SK-N-SH (cell line): ENCODE measurements at regions not wholly inside any gene's neighbourhood (a gene's known extent, or its start where the extent isn't known, plus 50 kb on each side); places are given as distances from the start of the nearest gene placed in this dataset.

Source experiments
- CTCF ChIA-PET: fragments of 300-600, 350-600 bp; formaldehyde crosslinking; extraction: SDS; loops from one replicate; lab custom pipeline; 2021; lab: Yijun Ruan, JAX
- POLR2A ChIA-PET: fragments of 350-600 bp; sonication (Branson Sonifier 250); formaldehyde crosslinking; extraction: SDS; loops from one replicate; lab custom pipeline; 2020; ENCODE audit warnings: antibody characterized with exemption, inconsistent platforms; lab: Yijun Ruan, JAX
- DNase-seq: peaks from one replicate; pipeline ENCODE4 v3.0.0; 2012
- H2AFZ ChIP-seq: fragments of 200-600 bp; sonication (generic); 2 replicates; pipeline ENCODE4 v1.8.1; 2016; ENCODE audit warnings: antibody characterized with exemption, mild to moderate bottlenecking, low read depth
- H3F3A ChIP-seq: fragments of 200-600 bp; sonication (generic); replicated peaks from 2 replicates; pipeline ENCODE3; 2016; ENCODE audit warnings: antibody characterized with exemption, mild to moderate bottlenecking; ENCODE audit not compliant: insufficient read depth
- H3K27ac ChIP-seq, 2 experiments: fragments of 200-500 bp in 1 of 2; fragments of 200-600 bp in 1 of 2; sonication (Bioruptor generic) in 1 of 2; sonication (generic), shearing (Covaris generic) in 1 of 2; 2 replicates each; pipeline versions ENCODE4 v1.5.1 to v1.6.1; 2014 to 2016; ENCODE audit warnings: low read depth in 2 of 2, inconsistent platforms in 1 of 2, low read length in 1 of 2, mild to moderate bottlenecking in 1 of 2, mixed read lengths in 1 of 2
- H3K27me3 ChIP-seq: fragments of 200-600 bp; sonication (generic), shearing (Covaris generic); 2 replicates; pipeline ENCODE4 v1.6.1; 2016; ENCODE audit warnings: mixed run types; ENCODE audit not compliant: insufficient read depth
- H3K36me3 ChIP-seq, 2 experiments: fragments of 200-500 bp in 1 of 2; fragments of 200-600 bp in 1 of 2; sonication (Bioruptor generic) in 1 of 2; sonication (generic) in 1 of 2; replicated peaks in 1 of 2; 2 replicates each; pipeline versions ENCODE3 to v1.5.1; 2014 to 2016; ENCODE audit warnings: low read length in 1 of 2, mild to moderate bottlenecking in 1 of 2; ENCODE audit not compliant: insufficient read depth in 2 of 2, control insufficient read depth in 1 of 2
- H3K4me1 ChIP-seq, 2 experiments: fragments of 200-500 bp in 1 of 2; fragments of 200-600 bp in 1 of 2; sonication (Bioruptor generic) in 1 of 2; sonication (generic), shearing (Covaris generic) in 1 of 2; 2 replicates each; pipeline versions ENCODE4 v1.5.1 to v1.6.1; 2014 to 2016; ENCODE audit warnings: low read depth in 1 of 2, low read length in 1 of 2, mixed run types in 1 of 2; ENCODE audit not compliant: insufficient read depth in 2 of 2, control insufficient read depth in 1 of 2
- H3K4me2 ChIP-seq: fragments of 200-600 bp; sonication (generic), shearing (Covaris generic); 2 replicates; pipeline ENCODE4 v1.6.1; 2017; ENCODE audit warnings: mixed run types
- H3K4me3 ChIP-seq, 2 experiments: fragments of 200-500 bp in 1 of 2; fragments of 200-600 bp in 1 of 2; sonication (Bioruptor generic) in 1 of 2; sonication (generic), shearing (Covaris generic) in 1 of 2; 2 replicates each; pipeline versions ENCODE4 v1.5.1 to v1.8.1; 2014 to 2016; ENCODE audit warnings: low read depth in 2 of 2, inconsistent platforms in 1 of 2, low read length in 1 of 2, mild to moderate bottlenecking in 1 of 2, mixed read lengths in 1 of 2, moderate library complexity in 1 of 2
- H3K79me2 ChIP-seq: fragments of 200-600 bp; sonication (generic); 2 replicates; pipeline ENCODE4 v1.8.1; 2017; ENCODE audit warnings: mild to moderate bottlenecking; ENCODE audit not compliant: insufficient read depth
- H3K9ac ChIP-seq: fragments of 200-600 bp; sonication (generic); 2 replicates; pipeline ENCODE4 v1.6.1; 2017; ENCODE audit warnings: mixed run types
- H3K9me2 ChIP-seq: fragments of 200-600 bp; sonication (generic); 2 replicates; pipeline ENCODE4 v1.6.1; 2017; ENCODE audit warnings: mixed run types
- H3K9me3 ChIP-seq: fragments of 200-600 bp; sonication (generic); 2 replicates; pipeline ENCODE4 v1.6.1; 2017; ENCODE audit warnings: mixed run types, mild to moderate bottlenecking, moderate library complexity
- H4K20me1 ChIP-seq: fragments of 200-600 bp; sonication (generic); 2 replicates; pipeline ENCODE4 v1.6.1; 2017; ENCODE audit warnings: mild to moderate bottlenecking, mixed run types; ENCODE audit not compliant: insufficient read depth
- CHD2 ChIP-seq: fragments of 150-350 bp; IDR thresholded peaks from 2 replicates; pipeline ENCODE4 v1.6.1; 2018; ENCODE audit warnings: low read length; ENCODE audit not compliant: partially characterized antibody
- ELF1 ChIP-seq: IDR thresholded peaks from 2 replicates; pipeline ENCODE4 v1.4.0; 2012
- EZH2phosphoT487 ChIP-seq: fragments of 200-600 bp; sonication (generic); IDR thresholded peaks from 2 replicates; pipeline ENCODE4 v1.6.1; 2017; ENCODE audit warnings: low read depth, mixed run types, mild to moderate bottlenecking, antibody characterized with exemption, moderate library complexity, borderline replicate concordance
- FOXJ3 ChIP-seq: sonication (generic); formaldehyde crosslinking; IDR thresholded peaks from 2 replicates; pipeline ENCODE4 v1.5.1; 2020; ENCODE audit warnings: mild to moderate bottlenecking, missing genetic modification reagents
- FOXM1 ChIP-seq: IDR thresholded peaks from 2 replicates; pipeline ENCODE4 v1.4.0; 2012; ENCODE audit warnings: low read depth, mild to moderate bottlenecking
- GATA2 ChIP-seq: sonication (generic); formaldehyde crosslinking; IDR thresholded peaks from 2 replicates; pipeline ENCODE4 v1.5.0; 2020; ENCODE audit warnings: mild to moderate bottlenecking, missing genetic modification reagents
- JUND ChIP-seq: IDR thresholded peaks from 2 replicates; pipeline ENCODE4 v1.4.0; 2012
- MXI1 ChIP-seq: IDR thresholded peaks from 2 replicates; pipeline ENCODE4 v1.6.1; 2012; ENCODE audit warnings: mild to moderate bottlenecking, low read depth, low read length, improper control_type of control experiment
- NFIC ChIP-seq: IDR thresholded peaks from 2 replicates; pipeline ENCODE4 v1.4.0; 2012; ENCODE audit warnings: borderline replicate concordance
- POLR2AphosphoS5 ChIP-seq: IDR thresholded peaks from 2 replicates; pipeline ENCODE4 v1.6.1; 2012; ENCODE audit warnings: low read depth, low read length
- RAD21 ChIP-seq: IDR thresholded peaks from 2 replicates; pipeline ENCODE4 v1.6.1; 2012; ENCODE audit warnings: mild to moderate bottlenecking, low read length
- RFX5 ChIP-seq: IDR thresholded peaks from 2 replicates; pipeline ENCODE4 v1.6.1; 2012; ENCODE audit warnings: mild to moderate bottlenecking, improper control_type of control experiment, low read length
- RXRA ChIP-seq: IDR thresholded peaks from 2 replicates; pipeline ENCODE4 v1.4.0; 2012; ENCODE audit warnings: low read depth, mild to moderate bottlenecking, borderline replicate concordance
- TCF12 ChIP-seq: IDR thresholded peaks from 2 replicates; pipeline ENCODE4 v1.4.0; 2012
- USF1 ChIP-seq: IDR thresholded peaks from 2 replicates; pipeline ENCODE4 v1.4.0; 2012; ENCODE audit warnings: low read depth, borderline replicate concordance
- WGBS: methylation state at CpG from one replicate; pipeline ENCODE4 v1.1.6; 2017; ENCODE audit warnings: low lambda C conversion rate; 5-methylcytosine and 5-hydroxymethylcytosine counted together
- TF ChIP-seq, protein P1 (sequence below): fragments of 150-350 bp; IDR thresholded peaks from 2 replicates; pipeline ENCODE4 v1.6.1; 2016; ENCODE audit warnings: mild to moderate bottlenecking, low read depth, low read length
- TF ChIP-seq, protein P2 (sequence below): IDR thresholded peaks from 2 replicates; pipeline ENCODE4 v1.4.0; 2012; ENCODE audit warnings: low read depth

DNA sequence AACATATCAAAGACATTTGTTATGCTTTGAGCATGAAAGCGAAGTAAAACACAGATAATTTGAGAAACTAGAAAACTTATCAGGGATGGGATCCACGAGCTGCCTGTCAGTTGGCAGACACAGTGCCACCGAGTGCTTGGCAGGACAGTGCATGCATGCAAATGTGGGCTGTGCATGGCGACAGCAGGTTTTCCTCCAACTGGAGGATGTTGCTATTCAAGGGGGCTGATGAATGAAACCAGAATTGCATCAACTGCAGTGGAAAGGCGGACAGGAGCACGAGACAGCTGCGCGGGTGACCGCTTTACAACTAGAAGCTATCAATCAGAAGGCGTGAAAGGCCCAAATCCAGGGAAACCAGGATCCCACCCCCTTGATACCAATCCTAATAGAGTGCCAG, 244.3 kb downstream of the NR2F2 start (continued):
- TF ChIP-seq USF1, result no peak
- TF ChIP-seq JUND, result no peak
- no peak for TF ChIP-seq ELF1
- TF ChIP-seq FOXM1, result no peak

GRCh38 chr15:96576596-96576995, 246.1 kb downstream of the NR2F2 start:
- TF ChIP-seq FOXM1, result no peak
- TF ChIP-seq TCF12, result no peak
- no peak for TF ChIP-seq JUND
- TF ChIP-seq POLR2AphosphoS5, result no peak
- TF ChIP-seq NFIC, result no peak
- TF ChIP-seq RXRA, result no peak
- TF ChIP-seq GATA2 (CRISPR knock-in tag), result no peak
- TF ChIP-seq, protein P1, sequence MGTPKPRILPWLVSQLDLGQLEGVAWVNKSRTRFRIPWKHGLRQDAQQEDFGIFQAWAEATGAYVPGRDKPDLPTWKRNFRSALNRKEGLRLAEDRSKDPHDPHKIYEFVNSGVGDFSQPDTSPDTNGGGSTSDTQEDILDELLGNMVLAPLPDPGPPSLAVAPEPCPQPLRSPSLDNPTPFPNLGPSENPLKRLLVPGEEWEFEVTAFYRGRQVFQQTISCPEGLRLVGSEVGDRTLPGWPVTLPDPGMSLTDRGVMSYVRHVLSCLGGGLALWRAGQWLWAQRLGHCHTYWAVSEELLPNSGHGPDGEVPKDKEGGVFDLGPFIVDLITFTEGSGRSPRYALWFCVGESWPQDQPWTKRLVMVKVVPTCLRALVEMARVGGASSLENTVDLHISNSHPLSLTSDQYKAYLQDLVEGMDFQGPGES, result no peak
- TF ChIP-seq CHD2, result no peak
- TF ChIP-seq USF1, result no peak
- TF ChIP-seq RFX5, result no peak
- no peak for TF ChIP-seq EZH2phosphoT487
- no peak for TF ChIP-seq MXI1
- no peak for TF ChIP-seq FOXJ3
- no peak for TF ChIP-seq RAD21
- TF ChIP-seq, protein P2, sequence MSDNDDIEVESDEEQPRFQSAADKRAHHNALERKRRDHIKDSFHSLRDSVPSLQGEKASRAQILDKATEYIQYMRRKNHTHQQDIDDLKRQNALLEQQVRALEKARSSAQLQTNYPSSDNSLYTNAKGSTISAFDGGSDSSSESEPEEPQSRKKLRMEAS, result no peak
- 27% methylated on average over 6 of the region's 6 CpGs for WGBS
- no peak for DNase-seq
- Histone ChIP-seq H3K36me3 (no peaks in the 10 kb centered on the region), H3K79me2 (no peaks in the 10 kb centered on the region), H4K20me1 (no peaks in the 10 kb centered on the region), H3K9me2 (no peaks in the 10 kb centered on the region), H2AFZ (no peak overlapping the region), H3K9me3 (no peaks in the 10 kb centered on the region), H3K4me1 (peaks cover 0 to 4% of the 10 kb centered on the region in 2 experiments; a peak in 2 of 4 replicates), H3F3A (no peaks in the 10 kb centered on the region), H3K27me3 (no peaks in the 10 kb centered on the region), H3K27ac (no peak overlapping the region), H3K4me2 (no peak overlapping the region), H3K9ac (no peak overlapping the region), H3K4me3 (no peak overlapping the region)
- CTCF ChIA-PET, result interaction anchor here (0.9 to 1.4 kb wide), 3 partner anchors 9 to 249 kb away, joined by 3 to 4 read pairs (median 3); no protein-coding TSS in a partner anchor
- POLR2A ChIA-PET, result no interaction called here
